Testis (tissue), 2 donors: ENCODE measurements at regions not wholly inside any gene's neighbourhood (a gene's known extent, or its start where the extent isn't known, plus 50 kb on each side); places are given as distances from the start of the nearest gene placed in this dataset.

ENCODE experiments used
- DNase-seq: peaks from one replicate; pipeline ENCODE4 v3.0.0-alpha.2; 2019
- H3K27ac ChIP-seq, 2 donors: fragments of 200-600 bp; sonication (generic); one replicate each; pipeline ENCODE4 v1.5.1; 2019
- H3K27me3 ChIP-seq: fragments of 200-600 bp; sonication (generic); one replicate; pipeline ENCODE4 v1.5.1; 2019
- H3K36me3 ChIP-seq: fragments of 200-600 bp; sonication (generic); one replicate; pipeline ENCODE4 v1.5.1; 2017; ENCODE audit warnings: low read depth; ENCODE audit errors: missing control alignments
- H3K4me1 ChIP-seq: fragments of 200-600 bp; sonication (generic); one replicate; pipeline ENCODE4 v1.5.1; 2019
- H3K4me3 ChIP-seq, 2 donors: fragments of 200-600 bp; sonication (generic); one replicate each; pipeline ENCODE4 v1.5.1; 2017 to 2019
- H3K9me3 ChIP-seq: fragments of 200-600 bp; sonication (generic); one replicate; pipeline ENCODE4 v1.5.1; 2017
- POLR2A ChIP-seq: fragments of 450-650 bp; IDR thresholded peaks from one replicate; pipeline ENCODE4 v1.6.1; 2017; ENCODE audit warnings: antibody characterized with exemption, mild to moderate bottlenecking, moderate library complexity
- WGBS, 2 donors: methylation state at CpG; one replicate each; pipeline ENCODE4 v1.1.5; 2018; 5-methylcytosine and 5-hydroxymethylcytosine counted together
- intact Hi-C: fragments of 100-400 bp; cut with DNase I; formaldehyde crosslinking; loops from one replicate; pipeline ENCODE4 v1.15.1; 2023; ENCODE audit warnings: low total_unique reads
- TF ChIP-seq, protein P1 (sequence below), 3 experiments: fragments of 450-650 bp in 2 of 3; fragments of 200-600 bp in 1 of 3; sonication (generic) in 1 of 3; IDR thresholded peaks; one replicate each; pipeline ENCODE4 v1.5.1; 2016 to 2019; ENCODE audit warnings: antibody characterized with exemption in 3 of 3, mild to moderate bottlenecking in 2 of 3, moderate library complexity in 1 of 3

- peak; percentile 85 for DNase-seq
- H3K36me3 ChIP-seq, result no peaks in the 10 kb centered on the region
- TF ChIP-seq POLR2A, result no peak
- TF ChIP-seq, protein P1, sequence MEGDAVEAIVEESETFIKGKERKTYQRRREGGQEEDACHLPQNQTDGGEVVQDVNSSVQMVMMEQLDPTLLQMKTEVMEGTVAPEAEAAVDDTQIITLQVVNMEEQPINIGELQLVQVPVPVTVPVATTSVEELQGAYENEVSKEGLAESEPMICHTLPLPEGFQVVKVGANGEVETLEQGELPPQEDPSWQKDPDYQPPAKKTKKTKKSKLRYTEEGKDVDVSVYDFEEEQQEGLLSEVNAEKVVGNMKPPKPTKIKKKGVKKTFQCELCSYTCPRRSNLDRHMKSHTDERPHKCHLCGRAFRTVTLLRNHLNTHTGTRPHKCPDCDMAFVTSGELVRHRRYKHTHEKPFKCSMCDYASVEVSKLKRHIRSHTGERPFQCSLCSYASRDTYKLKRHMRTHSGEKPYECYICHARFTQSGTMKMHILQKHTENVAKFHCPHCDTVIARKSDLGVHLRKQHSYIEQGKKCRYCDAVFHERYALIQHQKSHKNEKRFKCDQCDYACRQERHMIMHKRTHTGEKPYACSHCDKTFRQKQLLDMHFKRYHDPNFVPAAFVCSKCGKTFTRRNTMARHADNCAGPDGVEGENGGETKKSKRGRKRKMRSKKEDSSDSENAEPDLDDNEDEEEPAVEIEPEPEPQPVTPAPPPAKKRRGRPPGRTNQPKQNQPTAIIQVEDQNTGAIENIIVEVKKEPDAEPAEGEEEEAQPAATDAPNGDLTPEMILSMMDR (IDR thresholded peaks at IDR 0.05), result peak; percentile 43 to 54 (median 49)
- H3K27me3 ChIP-seq, result no peaks in the 10 kb centered on the region
- WGBS, 2 donors, result 37 to 38% methylated on average over 8 of the region's 8 CpGs
- no peak overlapping the region for H3K4me3 ChIP-seq
- H3K9me3 ChIP-seq, result no peaks in the 10 kb centered on the region
- no peak overlapping the region for H3K27ac ChIP-seq
- H3K4me1 ChIP-seq, result no peaks in the 10 kb centered on the region
- intact Hi-C loops, result no loop called here
These were observed 265.9 kb downstream of the PRDM2 start for GRCh38 chr1:13965770-13966398.

- intact Hi-C loops, result no loop called here
- Histone ChIP-seq H3K4me1 (no peaks in the 10 kb centered on the region), H3K4me3 (no peak overlapping the region), H3K36me3 (no peaks in the 10 kb centered on the region), H3K27ac (no peak overlapping the region), H3K27me3 (no peaks in the 10 kb centered on the region), H3K9me3 (no peaks in the 10 kb centered on the region)
- TF ChIP-seq, protein P1 (IDR thresholded peaks at IDR 0.05), result no peak
- TF ChIP-seq POLR2A, result no peak
- DNase-seq, result no peak
- WGBS, 2 donors, result 96 to 100% methylated on average over 1 to 4 of the region's 4 CpGs
These were observed 267.7 kb downstream of the PRDM2 start for GRCh38 chr1:13967707-13968106.

DNA sequence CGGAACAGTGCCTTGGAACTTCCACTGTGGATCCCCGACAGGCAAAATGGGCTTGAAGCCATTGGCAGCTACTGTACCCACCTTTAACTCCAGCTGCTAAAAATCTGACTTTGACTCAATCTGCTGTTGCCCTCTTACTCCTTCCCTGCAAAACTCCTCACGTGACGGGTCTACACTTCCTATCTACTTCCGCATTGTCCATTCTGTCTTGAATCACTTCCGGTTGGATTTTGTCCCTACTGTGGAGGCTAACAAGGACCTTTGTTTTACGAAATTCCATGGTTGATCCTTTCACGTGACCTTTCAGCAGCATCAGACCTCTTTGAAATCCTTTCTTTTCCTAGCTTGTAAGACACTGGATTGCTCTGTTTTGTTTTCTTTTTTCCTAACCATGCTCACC is 268.4 kb downstream of the PRDM2 start:
- H3K4me1 ChIP-seq, result no peaks in the 10 kb centered on the region
- no peaks in the 10 kb centered on the region for H3K9me3 ChIP-seq
- DNase-seq, result no peak
- no peak for TF ChIP-seq POLR2A
- TF ChIP-seq, protein P1 (IDR thresholded peaks at IDR 0.05), result no peak
- no peak overlapping the region for H3K4me3 ChIP-seq
- intact Hi-C loops, result no loop called here
- H3K27me3 ChIP-seq, result no peaks in the 10 kb centered on the region
- 90 to 98% methylated on average over 7 to 8 of the region's 8 CpGs for WGBS, 2 donors
- no peaks in the 10 kb centered on the region for H3K36me3 ChIP-seq
- no peak overlapping the region for H3K27ac ChIP-seq

DNA sequence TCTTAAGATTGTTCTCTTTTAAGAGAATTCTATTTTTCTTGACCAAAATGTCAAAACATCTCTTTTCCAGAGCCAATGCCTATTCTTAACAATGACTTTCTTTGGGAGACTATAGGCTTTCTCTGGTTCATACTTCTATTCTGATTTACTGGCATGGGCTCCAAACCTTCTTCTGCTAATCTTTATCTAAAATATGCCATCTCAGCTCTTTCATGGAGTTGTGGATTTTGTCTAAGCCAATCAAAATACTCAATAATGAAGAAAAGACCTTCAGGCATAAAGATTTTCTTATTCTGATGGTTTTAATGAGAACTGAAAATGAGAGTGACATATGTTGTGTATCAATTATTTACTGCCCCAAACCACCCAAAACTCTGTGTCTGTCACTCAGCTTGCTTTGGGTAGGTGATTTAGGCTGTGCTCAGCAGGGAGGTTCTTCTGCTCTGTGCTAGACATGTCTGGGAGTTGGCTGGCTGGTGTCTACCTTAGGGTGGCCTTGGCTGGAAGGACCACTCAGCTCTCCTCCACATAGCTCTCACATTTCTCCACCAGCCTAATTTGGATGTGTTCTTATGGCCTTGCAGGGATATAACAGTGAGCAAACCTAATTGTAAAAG is 270.8 kb downstream of the PRDM2 start:
- Histone ChIP-seq H3K9me3 (no peaks in the 10 kb centered on the region), H3K27ac (no peak overlapping the region), H3K4me1 (no peaks in the 10 kb centered on the region), H3K4me3 (no peak overlapping the region), H3K36me3 (no peaks in the 10 kb centered on the region), H3K27me3 (no peaks in the 10 kb centered on the region)
- intact Hi-C loops, result no loop called here
- DNase-seq, result no peak
- TF ChIP-seq, protein P1 (IDR thresholded peaks at IDR 0.05), result no peak
- no peak for TF ChIP-seq POLR2A

GRCh38 chr1:13976485-13976884 is 276.5 kb downstream of the PRDM2 start:
- intact Hi-C loops, result no loop called here
- H3K27ac ChIP-seq, result no peak overlapping the region
- no peaks in the 10 kb centered on the region for H3K27me3 ChIP-seq
- H3K36me3 ChIP-seq, result no peaks in the 10 kb centered on the region
- no peak for DNase-seq
- H3K4me3 ChIP-seq, result no peak overlapping the region
- TF ChIP-seq, protein P1 (IDR thresholded peaks at IDR 0.05), result no peak
- TF ChIP-seq POLR2A, result no peak
- no peaks in the 10 kb centered on the region for H3K9me3 ChIP-seq
- H3K4me1 ChIP-seq, result no peaks in the 10 kb centered on the region
- 90% methylated on average over 2 of the region's 2 CpGs for WGBS, 2 donors
